Bone marrow (tissue), 2 donors: ENCODE measurements at regions not wholly inside any gene's neighbourhood (a gene's known extent, or its start where the extent isn't known, plus 50 kb on each side); places are given as distances from the start of the nearest gene placed in this dataset.

ENCODE experiments used
- DNase-seq, 2 donors: peaks; one replicate each; lab custom pipeline; 2025; lab: John Stamatoyannopoulos, UW

DNA sequence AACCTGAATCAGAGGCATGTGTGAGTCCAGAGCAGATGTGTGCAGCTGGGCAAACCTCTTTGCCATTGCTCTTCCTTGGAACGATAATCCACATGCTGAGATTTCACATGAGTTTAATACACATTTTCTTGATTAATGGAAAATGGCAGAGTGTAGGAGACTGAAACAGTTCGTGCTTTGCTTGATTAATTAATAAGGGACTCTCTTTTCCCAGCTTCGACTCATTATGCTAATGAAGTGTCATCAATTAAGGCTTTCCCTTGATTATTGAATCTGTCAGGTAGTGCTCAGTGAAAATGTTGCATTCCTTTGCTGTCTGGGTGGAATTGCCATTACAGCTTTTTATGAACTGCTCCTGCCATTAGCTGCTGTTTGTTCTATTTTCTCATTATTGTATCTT lies 487.7 kb upstream of the NOVA1 start:
- DNase-seq: no peak

DNA sequence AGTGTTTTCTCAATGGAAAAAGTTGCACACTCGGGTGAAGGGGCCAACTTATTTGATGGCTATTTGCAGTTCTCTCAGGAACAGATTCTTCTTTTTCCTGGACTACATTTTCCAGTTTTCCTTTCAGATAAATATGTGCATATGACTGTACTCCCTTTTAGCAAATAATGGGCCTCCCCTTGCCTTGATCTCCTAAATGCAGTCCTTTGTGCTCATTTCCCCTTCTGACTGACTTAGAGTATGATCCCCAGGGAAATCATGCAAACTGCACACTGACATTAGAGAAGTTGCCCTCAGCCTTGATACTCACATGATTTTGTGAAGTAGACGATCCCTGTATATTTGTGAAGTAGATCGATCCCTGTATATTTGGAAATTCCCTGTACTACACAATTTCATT lies 492.9 kb upstream of the NOVA1 start:
- DNase-seq: no peak

DNA sequence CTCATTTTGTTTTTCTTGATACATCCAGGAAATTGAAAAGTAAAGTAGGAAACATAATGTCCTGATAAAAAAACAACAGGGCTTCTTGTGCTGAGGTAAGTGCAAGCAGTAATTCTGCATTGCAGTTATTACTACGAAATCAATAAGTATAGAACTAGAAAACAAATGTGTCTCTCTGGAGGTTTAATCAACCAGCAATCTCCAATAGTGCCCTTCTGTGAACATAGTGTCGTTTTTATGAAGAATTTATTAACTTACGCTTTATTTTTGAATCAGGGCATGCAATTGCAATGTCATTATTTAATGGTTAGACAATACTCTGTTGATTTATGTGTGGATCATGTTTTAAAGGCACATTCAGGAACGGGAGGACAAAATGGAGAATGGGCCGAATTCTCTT lies 494.1 kb upstream of the NOVA1 start:
- no peak for DNase-seq

DNA sequence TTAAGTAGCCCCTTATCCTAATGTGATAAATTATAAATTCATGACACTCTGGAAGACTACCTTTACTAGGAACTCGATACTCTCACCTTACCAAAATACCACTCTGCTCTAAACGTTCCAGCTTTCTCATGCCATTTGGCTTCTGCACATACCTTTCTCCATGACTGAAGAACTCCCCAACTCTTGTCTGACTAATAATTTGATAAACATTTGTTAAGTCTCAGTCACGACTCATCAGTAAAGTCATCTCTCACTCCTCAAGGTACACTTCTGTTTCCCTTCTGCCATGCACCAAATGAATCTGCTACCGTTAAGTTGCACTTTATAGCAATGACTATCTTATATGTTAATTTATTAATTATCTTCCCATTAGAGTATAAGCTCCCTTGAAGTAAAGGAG lies 498.3 kb upstream of the NOVA1 start:
- DNase-seq: no peak

DNA sequence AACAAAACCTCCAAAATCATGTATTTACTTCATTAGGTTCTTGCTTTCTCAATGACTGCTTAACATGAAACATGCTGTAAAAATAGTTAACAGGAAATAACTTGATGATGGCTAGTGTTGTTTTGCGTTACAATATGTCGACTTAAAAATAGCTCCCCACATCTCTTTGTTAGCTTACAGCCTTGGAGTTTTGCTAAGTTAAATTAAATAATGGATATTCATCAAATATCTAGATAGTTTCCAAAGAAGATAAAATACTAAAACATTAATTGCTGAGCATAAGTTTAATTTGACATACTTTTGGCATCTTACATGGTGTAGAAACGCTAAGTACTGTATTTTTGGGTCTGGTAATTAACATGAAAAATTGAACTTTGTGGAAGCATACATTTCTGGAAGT lies 500.6 kb upstream of the NOVA1 start:
- no peak for DNase-seq

DNA sequence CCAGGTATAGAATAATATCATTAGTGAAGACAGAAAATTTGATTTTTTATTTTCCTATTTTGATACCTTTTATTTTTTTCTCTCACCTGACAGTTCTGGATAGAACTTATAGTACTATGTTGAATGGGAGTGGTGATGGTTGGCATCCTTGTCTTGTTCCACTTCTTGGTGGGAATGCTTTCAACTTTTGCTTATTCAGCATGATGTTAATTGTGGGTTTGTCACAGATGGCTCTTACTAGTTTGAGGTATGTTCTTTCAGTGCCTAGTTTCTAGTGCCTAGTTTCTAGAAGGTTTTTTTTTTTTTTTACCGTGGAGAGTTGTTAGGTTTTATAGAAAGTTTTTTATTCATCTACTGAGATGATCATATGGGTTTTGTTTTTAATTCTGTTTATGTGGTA lies 516.3 kb upstream of the NOVA1 start:
- no peak for DNase-seq

DNA sequence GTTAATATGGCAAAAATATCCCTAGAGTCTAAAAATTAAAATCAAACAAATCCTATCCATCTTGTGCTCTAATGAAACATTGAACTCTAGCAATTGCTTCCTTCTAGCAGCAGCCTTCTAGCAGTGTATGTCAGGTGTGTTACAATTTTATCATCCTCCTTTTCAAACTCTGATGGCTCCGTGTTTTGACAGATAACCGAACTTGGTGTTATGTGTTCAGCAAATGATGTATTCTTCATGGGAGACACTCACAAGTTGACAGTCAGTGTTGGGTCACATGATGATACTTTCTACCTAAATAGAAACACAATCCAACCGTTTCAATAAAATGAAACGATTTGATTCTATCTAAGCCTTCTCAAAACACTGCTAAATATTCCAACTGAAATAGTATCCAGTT lies 525.3 kb upstream of the NOVA1 start:
- no peak for DNase-seq

DNA sequence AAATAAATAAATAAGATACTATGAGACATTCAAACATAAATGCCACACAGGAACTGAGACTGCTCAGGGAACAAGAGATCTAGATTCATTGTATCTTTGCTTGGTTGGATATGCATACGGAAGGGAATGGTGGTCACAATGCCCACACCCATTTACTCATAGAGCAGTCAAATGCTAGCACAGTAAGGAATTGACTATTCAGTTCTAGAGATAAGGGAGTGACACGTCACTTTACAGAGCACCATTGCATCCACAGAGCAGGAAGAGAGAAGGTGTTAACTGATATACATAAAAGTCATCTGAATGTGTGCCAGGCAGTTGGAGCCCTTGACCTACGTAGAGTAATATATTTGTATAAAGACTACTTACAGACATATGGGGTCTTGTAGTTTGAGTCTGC lies 530.0 kb upstream of the NOVA1 start:
- no peak for DNase-seq

DNA sequence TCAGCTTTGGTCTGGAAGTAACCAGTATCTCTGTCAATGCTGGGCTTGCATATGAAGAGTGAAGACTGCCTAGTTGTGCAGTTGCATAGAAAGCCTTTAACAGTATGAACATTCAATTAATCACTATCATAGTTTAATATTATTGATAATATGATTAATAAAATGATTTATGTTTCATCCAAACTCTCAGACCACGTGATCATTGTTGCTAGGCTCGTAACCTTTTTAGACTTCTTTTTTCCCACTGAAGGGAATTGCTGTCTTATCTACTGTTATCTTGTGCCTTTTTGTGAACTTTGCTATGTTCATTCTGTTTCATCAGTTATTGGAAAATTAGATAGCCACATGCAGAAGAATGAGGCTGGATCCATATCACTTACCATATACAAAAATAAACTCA lies 536.4 kb upstream of the NOVA1 start:
- no peak for DNase-seq

DNA sequence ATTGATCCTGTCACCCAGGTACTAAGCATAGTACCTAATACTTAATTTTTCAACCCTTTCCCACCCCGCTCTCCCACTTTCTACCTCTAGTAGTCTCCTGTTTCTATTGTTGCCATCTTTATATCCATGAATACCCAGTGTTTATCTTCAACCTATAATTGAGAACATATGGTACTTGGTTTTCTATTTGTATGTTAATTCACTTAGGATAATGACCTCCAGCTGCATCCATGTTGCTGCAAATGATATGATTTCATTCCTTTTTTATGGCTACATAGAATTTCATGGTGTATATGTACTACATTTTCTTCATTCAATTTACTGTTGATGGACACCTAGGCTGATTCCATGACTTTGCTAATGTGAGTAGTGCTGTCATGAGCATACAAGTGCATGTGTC lies 547.3 kb upstream of the NOVA1 start:
- no peak for DNase-seq

DNA sequence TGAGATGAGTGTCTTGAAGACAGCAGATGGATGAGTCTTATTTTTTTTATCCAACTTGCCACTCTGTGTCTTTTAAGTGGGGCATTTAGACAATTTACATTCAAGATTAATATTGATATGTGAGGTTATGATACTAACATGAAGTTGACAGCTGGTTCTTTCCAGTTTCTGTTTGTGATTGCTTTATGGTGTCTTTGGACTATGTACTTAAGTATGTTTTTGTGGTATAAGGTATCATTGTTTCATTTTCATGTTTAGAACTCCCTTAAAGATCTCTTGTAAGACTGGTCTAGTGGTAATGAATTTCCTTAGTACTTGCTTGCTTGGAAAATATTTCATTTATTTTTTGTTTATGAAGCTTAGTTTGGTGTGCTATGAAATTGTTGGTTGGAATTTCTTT lies 550.3 kb upstream of the NOVA1 start:
- DNase-seq: no peak

DNA sequence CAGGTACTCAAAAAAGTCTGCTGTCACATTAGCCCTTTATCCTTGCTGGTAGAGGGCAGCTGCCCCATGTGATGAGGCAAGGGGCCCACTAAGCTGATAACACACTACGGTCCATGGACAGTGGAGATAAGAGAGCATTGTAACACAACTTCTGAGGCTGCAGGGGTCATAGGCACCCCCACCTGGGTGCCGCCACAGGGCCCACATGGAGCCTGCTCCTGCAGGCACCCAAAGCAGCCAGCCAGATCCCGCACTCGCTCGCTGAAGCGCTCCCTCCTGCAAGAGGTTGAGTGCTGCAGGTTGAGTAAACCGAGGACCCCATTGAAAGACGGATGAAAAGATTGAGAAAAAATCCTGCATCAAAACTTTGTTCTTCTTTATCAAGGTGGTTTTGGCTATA lies 566.3 kb upstream of the NOVA1 start:
- no peak for DNase-seq

DNA sequence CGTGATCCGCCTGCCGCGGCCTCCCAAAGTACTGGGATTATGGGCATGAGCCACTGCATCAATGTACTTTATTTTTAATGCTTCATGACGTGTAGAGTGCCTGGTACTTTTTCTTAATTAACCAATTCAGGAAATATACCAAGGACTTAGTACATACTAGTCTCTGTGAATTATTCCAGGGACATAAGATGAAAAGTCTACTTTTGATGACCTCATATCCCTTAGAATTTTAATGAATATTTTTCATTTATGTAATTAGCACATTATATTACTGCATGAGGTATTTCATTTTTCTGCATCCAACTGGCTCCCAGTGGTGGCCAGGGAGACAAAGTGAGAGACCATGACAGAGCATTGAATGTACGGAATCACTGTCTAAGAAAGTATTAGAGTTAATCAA lies 577.7 kb upstream of the NOVA1 start:
- DNase-seq: no peak

DNA sequence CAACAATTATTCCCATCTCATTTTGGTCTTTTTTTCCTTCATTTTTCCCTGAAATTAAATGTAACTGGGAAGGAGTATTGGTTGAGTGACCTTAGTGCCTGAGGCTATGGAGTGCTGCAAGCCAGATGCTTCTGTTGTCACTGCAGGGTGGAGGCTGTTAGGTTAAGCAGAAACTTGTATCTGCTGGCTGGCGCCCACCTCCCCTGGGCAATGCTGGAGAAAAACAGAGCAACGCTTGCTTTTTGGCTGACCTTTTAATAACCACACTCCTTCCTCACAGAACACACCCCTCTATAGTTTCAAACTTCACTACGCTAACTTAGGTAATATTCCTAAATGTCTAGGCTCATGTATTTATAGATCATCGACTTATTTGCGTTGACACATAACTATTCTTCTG lies 583.5 kb upstream of the NOVA1 start:
- DNase-seq: no peak

DNA sequence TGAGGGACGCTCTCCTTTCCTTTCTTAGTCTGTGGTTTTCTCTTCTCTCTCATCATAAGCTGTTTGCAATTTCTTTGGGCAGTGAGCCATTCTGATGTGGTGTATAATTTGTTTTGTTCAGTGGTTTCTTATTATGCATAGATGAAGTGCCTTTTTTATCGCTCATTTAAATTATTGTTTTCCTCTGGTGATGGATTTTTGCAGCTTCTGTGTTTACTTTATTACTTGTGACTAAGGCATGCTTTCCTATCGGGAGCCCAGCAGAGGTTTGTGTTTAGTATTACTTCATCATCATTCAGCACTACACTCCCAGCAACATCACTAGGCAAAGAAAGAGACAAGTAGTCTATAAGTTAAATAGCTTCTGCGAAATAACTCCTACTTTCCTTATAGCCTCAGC lies 586.6 kb upstream of the NOVA1 start:
- DNase-seq: no peak

DNA sequence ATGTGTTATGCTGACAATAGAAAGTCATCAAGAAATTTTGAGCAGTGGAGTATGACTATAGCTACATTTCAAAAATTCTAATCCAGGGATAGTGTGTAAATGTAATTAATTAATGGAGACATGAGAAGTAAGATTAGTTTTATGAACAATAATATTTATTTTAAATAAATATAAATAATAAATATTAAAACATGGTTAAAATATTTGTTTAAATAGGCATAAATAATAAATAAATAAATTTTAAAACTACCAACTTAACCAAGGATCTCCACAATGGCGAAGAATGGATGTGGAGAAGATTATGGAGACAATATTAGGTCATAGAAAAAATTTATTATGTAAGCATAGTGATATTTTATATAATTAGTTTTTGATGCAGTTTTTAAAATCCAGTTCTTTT lies 588.2 kb upstream of the NOVA1 start:
- no peak for DNase-seq

DNA sequence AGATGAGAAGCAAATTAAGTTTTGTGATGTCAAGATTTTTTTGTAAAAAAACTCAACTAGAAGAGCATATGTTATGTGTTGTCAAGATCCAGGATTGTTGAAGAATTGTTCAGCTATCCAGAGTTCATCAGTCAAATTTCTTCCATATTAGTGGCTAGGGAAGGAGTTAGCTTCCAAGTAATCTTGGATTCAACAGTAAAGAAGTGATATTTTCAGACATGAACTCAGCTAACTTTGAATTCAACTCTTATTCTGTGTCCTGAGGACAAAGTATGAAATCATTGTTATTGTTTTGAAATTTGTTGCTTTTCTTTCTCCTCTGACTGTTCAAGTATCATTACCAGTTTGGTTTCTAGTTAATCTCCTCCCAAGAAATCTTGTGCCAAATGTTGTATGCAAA lies 589.3 kb upstream of the NOVA1 start:
- no peak for DNase-seq

DNA sequence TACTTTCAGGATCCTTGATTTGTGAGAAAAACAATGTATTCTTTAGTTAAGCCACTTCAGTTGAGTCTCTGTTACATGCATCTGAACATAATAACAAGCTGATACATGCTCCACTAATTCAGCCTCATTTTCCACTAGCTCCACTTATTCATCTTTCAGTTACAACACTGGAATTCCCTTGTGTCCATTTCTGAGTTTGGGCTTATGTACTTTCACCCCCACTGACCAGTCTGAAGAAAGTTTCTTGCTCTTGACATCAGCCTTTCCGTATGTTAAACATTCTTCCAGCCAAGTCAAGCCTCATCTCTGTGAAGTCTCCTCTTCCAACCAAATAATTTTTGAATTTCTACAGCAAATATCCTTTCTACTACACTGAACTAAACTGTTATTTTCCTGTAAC lies 592.5 kb upstream of the NOVA1 start:
- DNase-seq: no peak

DNA sequence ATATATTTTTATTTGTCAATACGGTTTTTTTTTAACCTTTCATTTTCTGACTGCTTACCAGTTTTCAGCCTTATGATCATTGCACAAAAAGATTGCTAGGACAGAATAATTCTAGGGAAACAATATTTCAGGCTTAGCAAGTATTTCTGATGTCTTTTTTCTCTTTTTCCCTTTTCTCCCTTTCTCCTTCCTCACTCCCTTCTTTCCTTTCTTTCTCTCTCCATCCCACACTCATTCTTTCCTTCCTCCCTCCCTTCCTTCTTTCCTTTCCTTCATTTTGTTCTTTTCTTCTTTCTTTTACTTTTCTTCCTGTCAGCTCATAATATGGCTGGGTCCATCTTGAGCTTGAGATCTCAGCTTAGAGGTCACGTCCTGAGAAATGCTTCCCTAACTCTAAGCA lies 601.4 kb upstream of the NOVA1 start:
- no peak for DNase-seq

DNA sequence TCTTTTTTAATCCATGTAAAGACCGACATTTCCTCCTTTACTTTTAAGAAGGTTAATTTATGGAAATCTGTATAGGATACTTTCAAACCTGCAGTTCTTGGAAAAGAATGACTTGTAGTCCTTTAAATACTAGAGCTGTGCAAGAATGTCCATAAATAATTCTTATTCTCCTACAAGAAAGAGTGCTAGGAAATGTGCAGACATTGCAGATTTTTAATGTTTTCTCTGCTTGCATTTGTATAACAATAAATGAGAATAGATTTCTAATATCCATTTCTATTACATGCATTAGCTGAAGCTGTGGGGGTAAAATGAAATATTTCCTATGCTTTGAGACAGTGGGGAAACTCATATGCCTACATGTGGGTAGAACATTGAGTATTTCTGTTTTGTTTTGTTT lies 607.2 kb upstream of the NOVA1 start:
- DNase-seq: no peak

DNA sequence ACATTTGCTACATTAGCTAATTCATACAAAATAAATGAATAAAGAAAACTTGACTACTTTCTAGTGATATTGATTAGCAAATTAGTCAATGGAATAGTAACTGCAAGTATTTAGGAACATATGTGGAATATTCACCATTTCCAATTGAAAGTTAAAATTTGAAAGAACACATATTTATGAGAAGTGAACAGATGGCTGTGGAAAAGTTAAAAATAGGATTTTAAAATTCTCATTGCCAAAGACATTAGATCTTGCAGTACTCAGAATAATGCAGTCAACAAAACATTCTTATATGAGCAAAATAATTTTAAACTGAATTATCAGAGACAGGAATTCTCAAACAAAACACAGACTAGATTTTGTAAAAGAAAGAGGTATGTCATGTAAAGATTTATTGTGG lies 613.9 kb upstream of the NOVA1 start:
- DNase-seq: no peak

DNA sequence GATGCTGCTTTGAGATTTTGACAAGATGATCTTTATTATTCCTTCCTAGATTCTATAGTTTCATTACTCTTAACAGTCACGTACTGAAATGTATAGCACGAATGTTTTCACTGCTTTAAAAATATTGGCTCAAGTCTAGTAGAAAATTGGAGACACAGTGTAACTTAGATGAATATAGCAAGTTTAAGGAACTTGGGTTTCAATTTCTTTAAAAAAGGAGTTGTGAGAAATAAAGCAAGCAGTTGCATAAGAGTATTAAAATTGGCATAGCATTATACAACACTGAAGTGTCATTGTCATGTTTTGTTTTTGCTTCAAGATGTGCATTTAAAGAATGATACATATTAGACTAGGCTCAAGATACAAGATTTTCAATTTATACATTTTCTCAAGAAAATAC lies 624.8 kb upstream of the NOVA1 start:
- no peak for DNase-seq

DNA sequence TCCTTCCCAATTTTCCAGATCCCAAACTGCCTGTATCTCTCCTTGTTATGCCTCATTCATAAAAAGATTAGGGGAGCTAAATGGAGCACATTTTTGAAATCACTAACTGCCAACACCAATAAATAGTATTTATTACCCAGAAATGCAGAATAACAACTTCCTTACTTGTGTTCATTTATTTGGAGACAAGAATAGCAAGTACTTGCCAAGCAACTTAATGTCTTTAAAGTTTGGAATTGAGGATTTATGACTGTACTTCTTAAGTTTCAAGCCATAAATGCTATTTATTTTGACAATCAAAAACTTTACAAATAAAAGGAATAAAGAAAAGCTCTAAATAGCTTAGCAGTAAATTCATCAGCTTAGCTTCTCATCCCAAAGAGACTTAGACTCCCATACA lies 626.1 kb upstream of the NOVA1 start:
- no peak for DNase-seq

DNA sequence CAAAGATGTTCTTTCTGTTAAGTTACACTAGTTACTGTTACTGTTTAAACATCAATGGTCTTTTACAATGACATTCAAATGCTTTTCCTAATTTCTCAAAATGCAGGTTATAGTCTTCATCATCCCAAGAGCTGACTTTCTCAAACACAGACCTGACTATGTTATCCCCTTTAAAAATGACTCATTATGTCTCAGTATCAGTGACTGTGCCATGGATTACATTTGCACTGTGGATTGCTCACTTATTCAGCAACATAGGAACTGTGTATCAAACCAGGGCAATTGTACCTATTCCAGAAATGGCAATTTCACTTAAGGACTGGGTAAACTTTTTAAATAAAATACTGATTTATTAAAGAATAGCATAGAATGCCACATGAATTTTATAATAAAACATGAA lies 630.2 kb upstream of the NOVA1 start:
- no peak for DNase-seq

DNA sequence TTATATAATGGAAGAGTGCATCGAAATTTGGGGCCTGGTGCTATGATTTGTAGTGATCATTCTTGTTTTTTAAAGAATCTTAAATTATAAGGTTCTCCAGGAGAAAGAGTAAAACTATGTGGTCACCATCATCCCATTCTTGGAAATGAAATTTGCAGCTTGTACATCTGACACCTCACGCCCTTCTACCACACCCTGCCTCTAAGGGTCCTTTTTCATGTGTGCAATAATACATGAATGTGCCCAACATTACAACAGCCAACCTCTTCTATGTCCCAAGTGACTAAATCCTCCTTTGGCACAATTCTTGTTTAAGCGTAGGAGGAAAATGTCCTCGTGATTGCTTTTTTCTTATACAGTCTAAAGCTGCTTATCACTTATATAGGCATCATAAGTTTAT lies 636.5 kb upstream of the NOVA1 start:
- no peak for DNase-seq

DNA sequence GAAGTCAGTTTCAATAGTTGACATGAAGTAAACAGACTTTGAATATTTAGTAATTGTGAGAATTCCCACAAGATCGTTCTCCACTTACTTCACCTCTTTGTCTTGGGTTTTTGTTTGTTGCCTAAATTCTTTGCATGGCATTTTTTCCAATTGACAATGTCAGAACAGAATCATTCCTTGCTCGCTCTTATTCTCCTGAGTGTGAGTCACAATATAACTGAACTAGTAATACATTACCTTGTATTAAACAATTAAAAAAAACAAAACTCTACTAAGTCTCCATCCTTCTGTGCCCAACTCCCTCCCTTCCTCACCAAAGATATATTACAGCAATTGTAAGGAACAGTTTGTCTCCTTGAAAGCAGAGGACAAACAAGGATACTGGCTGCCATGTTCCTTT lies 638.8 kb upstream of the NOVA1 start:
- DNase-seq: no peak
